NB4 (cell line): ENCODE measurements at regions not wholly inside any gene's neighbourhood (a gene's known extent, or its start where the extent isn't known, plus 50 kb on each side); places are given as distances from the start of the nearest gene placed in this dataset.

Source experiments
- DNase-seq: peaks from one replicate; pipeline ENCODE4 v3.0.0; 2010; ENCODE audit warnings: low read depth
- H3K4me3 ChIP-seq: one replicate; pipeline ENCODE4 v1.5.1; 2011; ENCODE audit warnings: mild to moderate bottlenecking, low read depth, low read length, moderate library complexity
- CTCF ChIP-seq: IDR thresholded peaks from one replicate; pipeline ENCODE4 v1.5.1; 2012; ENCODE audit warnings: low read depth, low read length
- MAX ChIP-seq: IDR thresholded peaks from 2 replicates; pipeline ENCODE4 v1.6.1; 2011; ENCODE audit warnings: low read depth, low read length
- MYC ChIP-seq: IDR thresholded peaks from 2 replicates; pipeline ENCODE4 v1.6.1; 2011; ENCODE audit warnings: low read depth, low read length
- POLR2A ChIP-seq: IDR thresholded peaks from 2 replicates; pipeline ENCODE4 v1.6.1; 2011; ENCODE audit warnings: mild to moderate bottlenecking; ENCODE audit not compliant: insufficient read length; ENCODE audit errors: extremely low read depth

DNA sequence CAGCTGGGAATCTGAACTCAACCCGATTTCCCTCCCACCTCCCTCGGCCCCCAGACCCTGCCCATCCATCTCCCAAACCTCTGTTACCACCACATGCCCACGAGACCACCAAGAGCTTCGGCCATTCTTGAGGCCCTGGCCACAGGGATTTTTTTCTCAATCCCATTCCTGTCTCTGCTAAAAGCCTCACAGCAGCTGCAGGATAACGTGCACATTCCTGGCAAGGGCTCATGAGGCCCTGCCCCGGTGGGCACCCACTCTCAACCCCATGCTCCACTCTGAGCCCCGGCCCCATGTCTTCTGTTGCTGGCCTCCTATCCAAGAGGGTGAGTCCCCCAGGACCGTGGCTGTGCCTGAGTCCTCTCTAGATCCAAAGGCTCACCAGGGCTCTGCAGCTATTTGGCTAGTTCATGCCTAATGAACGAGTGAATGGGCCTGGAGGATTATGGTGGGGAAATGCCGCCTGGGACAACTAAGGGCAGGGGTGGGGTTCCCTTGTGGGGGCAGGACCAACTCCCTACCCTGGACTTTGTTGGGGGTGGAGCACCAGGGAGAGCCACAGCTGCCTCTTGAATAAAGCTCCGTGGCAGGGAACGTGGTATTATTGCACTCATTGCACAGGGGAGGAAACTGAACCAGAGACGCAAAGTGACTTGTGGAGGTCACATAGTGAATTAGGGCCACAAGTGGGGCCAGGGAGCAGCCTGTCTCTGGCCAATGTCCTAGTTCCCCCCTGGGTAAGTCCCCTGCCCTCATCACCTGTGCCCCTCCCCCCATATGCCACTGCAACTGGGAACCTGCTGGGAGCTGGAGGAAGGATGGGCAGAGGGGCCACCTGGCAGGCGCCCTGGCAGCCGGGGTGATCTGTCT is 113.8 kb upstream of the SMURF2 start:
- no peak for DNase-seq
- TF ChIP-seq POLR2A (no peak), MAX (no peak), MYC (no peak), CTCF (no peak)
- no peak overlapping the region for H3K4me3 ChIP-seq

DNA sequence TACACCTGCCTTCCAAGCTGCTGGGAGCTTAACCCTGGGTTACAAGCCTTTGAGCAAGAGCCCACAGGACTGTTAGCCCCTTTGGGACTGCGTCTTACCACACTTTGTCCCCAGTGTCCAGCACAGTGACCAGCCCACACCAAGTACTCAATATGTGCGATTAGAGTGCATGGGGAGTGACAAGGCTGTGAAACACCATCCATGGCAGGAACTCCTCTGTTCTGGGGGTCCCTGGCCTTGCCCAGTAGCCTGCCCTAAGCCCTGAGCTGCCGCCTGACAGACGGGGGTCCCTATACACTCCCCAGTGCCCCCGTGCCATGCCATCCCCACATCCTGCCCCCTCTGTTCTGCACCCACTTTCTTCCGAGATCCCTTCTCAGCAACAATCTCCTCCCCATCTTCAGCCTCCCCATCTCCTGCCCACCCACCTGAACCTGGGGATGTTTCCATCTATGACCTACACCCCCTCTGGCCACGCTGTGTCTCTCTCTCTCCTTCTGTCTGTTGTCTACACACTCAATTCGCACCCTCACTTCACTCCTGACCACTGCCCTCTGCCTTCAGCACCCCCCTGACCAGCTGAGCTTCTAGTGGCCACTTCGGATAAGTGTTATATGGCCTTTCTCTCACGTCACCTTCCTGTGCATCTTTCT is 112.9 kb upstream of the SMURF2 start:
- H3K4me3 ChIP-seq = no peak overlapping the region
- TF ChIP-seq CTCF = no peak
- no peak for TF ChIP-seq MAX
- TF ChIP-seq MYC = no peak
- no peak for TF ChIP-seq POLR2A
- DNase-seq = no peak

GRCh38 chr17:64773836-64774761 is 112.0 kb upstream of the SMURF2 start:
- TF ChIP-seq MAX (no peak), CTCF (peak; percentile 37)
- peak; percentile 59 for DNase-seq
- no peak overlapping the region for H3K4me3 ChIP-seq

DNA sequence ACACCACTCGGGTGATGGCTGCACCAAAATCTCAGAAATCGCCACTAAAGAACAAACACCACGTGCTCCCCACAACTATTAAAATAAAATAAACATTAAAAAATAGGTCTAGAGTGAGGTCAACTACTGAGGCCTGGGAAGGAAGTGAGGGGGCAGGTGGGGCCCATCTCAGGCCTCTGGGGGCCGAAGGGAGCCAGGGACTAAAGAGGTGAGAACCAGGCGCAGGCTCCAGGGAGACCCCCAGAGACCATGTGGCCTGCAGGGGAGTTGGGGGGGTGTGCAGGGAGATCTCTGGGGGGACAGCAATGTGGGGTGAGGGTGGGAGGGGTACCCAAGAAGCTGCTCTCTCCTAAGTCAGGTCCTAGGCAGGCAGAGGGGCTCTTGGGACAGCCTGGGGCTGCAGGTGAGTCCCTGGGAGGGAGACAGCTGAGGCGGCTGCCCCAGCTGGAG is 111.3 kb upstream of the SMURF2 start:
- TF ChIP-seq MAX = no peak
- no peak for TF ChIP-seq POLR2A
- TF ChIP-seq MYC = no peak
- no peak for TF ChIP-seq CTCF
- no peak for DNase-seq
- no peak overlapping the region for H3K4me3 ChIP-seq

GRCh38 chr17:64772845-64773299 is 110.8 kb upstream of the SMURF2 start:
- TF ChIP-seq POLR2A = no peak
- TF ChIP-seq MAX = no peak
- no peak for TF ChIP-seq CTCF
- no peak for TF ChIP-seq MYC
- no peak overlapping the region for H3K4me3 ChIP-seq

More at GRCh38 chr17:64772845-64773299, 110.8 kb upstream of the SMURF2 start:
- no peak for DNase-seq
